Mesendoderm (in vitro differentiated cells): ENCODE measurements at regions not wholly inside any gene's neighbourhood (a gene's known extent, or its start where the extent isn't known, plus 50 kb on each side); places are given as distances from the start of the nearest gene placed in this dataset.
A peak's percentile ranks its signal among the peaks of the same experiment; 100 is the strongest.

ENCODE experiments used
- DNase-seq: peaks from one replicate; pipeline ENCODE4 v3.0.0; 2013
- H2AK5ac ChIP-seq: 2 replicates; pipeline ENCODE4 v1.6.1; 2013; ENCODE audit warnings: low read length, inconsistent platforms
- H2BK120ac ChIP-seq: 2 replicates; pipeline ENCODE4 v1.6.1; 2013; ENCODE audit warnings: low read depth, mild to moderate bottlenecking, low read length, moderate library complexity, mixed read lengths
- H2BK15ac ChIP-seq: replicated peaks from 2 replicates; pipeline ENCODE4 v1.6.1; 2013; ENCODE audit warnings: low read depth, mild to moderate bottlenecking, moderate library complexity
- H2BK5ac ChIP-seq: 2 replicates; pipeline ENCODE4 v1.6.1; 2013; ENCODE audit warnings: low read length, inconsistent platforms
- H3K18ac ChIP-seq: 2 replicates; pipeline ENCODE4 v1.6.1; 2013; ENCODE audit warnings: mild to moderate bottlenecking, low read length, mixed read lengths
- H3K23ac ChIP-seq: one replicate; pipeline ENCODE4 v1.6.1; 2013; ENCODE audit warnings: low read length
- H3K27ac ChIP-seq: 2 replicates; pipeline ENCODE4 v1.5.1; 2013; ENCODE audit warnings: low read depth, mild to moderate bottlenecking, inconsistent platforms, low read length, moderate library complexity
- H3K27me3 ChIP-seq: 2 replicates; pipeline ENCODE4 v1.6.1; 2013; ENCODE audit warnings: low read length, control low read depth, mild to moderate bottlenecking, inconsistent platforms; ENCODE audit not compliant: insufficient read depth, poor library complexity
- H3K36me3 ChIP-seq: 2 replicates; pipeline ENCODE4 v1.6.1; 2013; ENCODE audit warnings: low read length, inconsistent platforms; ENCODE audit not compliant: control insufficient read depth, insufficient read depth
- H3K4ac ChIP-seq: one replicate; pipeline ENCODE4 v1.6.1; 2013; ENCODE audit warnings: low read depth, mild to moderate bottlenecking, low read length, moderate library complexity
- H3K4me1 ChIP-seq: 2 replicates; pipeline ENCODE4 v1.6.1; 2013; ENCODE audit warnings: low read depth, low read length, inconsistent platforms; ENCODE audit not compliant: control insufficient read depth
- H3K4me2 ChIP-seq: 2 replicates; pipeline ENCODE4 v1.6.1; 2013; ENCODE audit warnings: low read length
- H3K4me3 ChIP-seq: 2 replicates; pipeline ENCODE4 v1.5.1; 2013; ENCODE audit warnings: mild to moderate bottlenecking, low read length
- H3K56ac ChIP-seq: one replicate; pipeline ENCODE4 v1.6.1; 2013; ENCODE audit warnings: low read length
- H3K79me1 ChIP-seq: 2 replicates; pipeline ENCODE4 v1.6.1; 2013; ENCODE audit warnings: low read length, inconsistent platforms
- H3K79me2 ChIP-seq: 2 replicates; pipeline ENCODE4 v1.6.1; 2013; ENCODE audit warnings: mild to moderate bottlenecking, low read length; ENCODE audit not compliant: control insufficient read depth, insufficient read depth
- H3K9ac ChIP-seq: 2 replicates; pipeline ENCODE4 v1.6.1; 2013; ENCODE audit warnings: low read length, inconsistent platforms
- H4K5ac ChIP-seq: one replicate; pipeline ENCODE4 v1.6.1; 2013; ENCODE audit warnings: low read length
- H4K8ac ChIP-seq: one replicate; pipeline ENCODE4 v1.6.1; 2013; ENCODE audit warnings: low read depth, mild to moderate bottlenecking, control low read depth, low read length, moderate library complexity
- WGBS: extraction: QIAGEN DNeasy Blood & Tissue Kit; methylation state at CpG from one replicate; pipeline ENCODE4 v1.1.7; 2013; ENCODE audit warnings: low lambda C conversion rate, missing lambda C conversion rate; ENCODE audit not compliant: insufficient coverage; ENCODE audit errors: extremely low coverage; 5-methylcytosine and 5-hydroxymethylcytosine counted together

DNA sequence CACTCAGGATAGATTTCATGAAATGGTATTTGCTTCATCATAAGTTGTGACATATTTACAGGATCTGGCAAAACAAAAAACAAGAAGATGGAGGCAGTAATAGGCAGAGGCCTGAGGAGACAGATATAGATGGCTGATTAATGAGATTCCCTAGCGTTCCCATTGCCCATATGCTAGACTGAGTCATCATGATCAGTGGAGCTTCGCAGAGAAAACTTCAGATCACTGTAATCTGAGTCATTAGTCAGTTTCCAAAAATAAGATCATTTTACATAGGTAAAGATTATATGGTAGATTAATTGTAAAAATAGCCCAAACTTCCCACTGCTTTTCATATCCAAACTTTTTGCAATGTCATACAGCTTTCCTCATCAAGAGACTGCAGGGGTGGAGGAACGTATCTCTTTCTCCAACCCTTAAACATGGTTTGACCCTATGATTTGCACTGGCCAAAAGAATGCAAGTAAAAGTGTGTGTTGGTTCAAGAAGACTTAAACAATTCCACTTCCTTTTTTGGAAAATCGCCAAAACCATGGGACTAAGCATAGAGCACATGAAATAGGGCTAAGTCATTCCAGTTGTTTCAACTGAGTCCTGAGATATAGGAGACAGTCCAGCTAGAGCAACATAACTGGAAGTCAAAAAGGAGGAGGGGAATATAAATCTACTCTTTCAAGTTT lies 626.0 kb downstream of the RNF144B start:
- Histone ChIP-seq H3K56ac (no peak overlapping the region), H2BK5ac (no peak overlapping the region), H2AK5ac (no peak overlapping the region), H3K36me3 (no peaks in the 10 kb centered on the region), H3K18ac (no peak overlapping the region), H3K4ac (no peak overlapping the region), H3K27ac (no peak overlapping the region), H2BK15ac (no peak overlapping the region), H3K9ac (no peak overlapping the region), H3K4me3 (no peak overlapping the region), H3K23ac (no peak overlapping the region), H4K8ac (no peak overlapping the region), H4K5ac (no peak overlapping the region), H3K4me1 (no peaks in the 10 kb centered on the region), H2BK120ac (no peak overlapping the region), H3K79me1 (no peaks in the 10 kb centered on the region), H3K27me3 (no peaks in the 10 kb centered on the region), H3K79me2 (no peaks in the 10 kb centered on the region), H3K4me2 (no peak overlapping the region)
- no peak for DNase-seq
- WGBS = no CpG with 5 or more reads among the region's 4 CpGs

DNA sequence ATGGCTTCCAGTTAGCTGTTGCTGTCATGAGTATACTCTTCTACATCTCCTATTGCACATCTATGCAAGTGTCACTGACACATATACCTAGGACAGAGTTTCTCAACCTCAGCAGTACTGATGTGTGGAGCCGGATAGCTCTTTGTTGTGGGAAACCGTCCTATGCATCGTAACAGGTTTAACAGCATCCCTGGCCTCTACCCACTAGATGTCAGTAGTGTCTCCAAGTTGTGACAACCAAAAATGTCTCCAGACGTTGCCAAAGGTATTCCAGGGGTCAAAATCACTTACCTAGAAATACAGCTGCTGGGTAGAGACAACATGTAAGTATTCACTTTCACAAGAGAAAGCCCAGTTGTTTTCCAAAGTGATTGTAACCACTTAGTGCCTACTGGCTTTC lies 637.6 kb downstream of the RNF144B start:
- no CpG with 5 or more reads among the region's 4 CpGs for WGBS
- Histone ChIP-seq H3K4me3 (no peak overlapping the region), H4K8ac (no peak overlapping the region), H4K5ac (no peak overlapping the region), H3K4me1 (no peaks in the 10 kb centered on the region), H2BK120ac (no peak overlapping the region), H2AK5ac (no peak overlapping the region), H3K18ac (no peak overlapping the region), H3K27ac (no peak overlapping the region), H3K27me3 (no peaks in the 10 kb centered on the region), H3K4me2 (no peak overlapping the region), H2BK5ac (no peak overlapping the region), H2BK15ac (no peak overlapping the region), H3K79me1 (no peaks in the 10 kb centered on the region), H3K79me2 (no peaks in the 10 kb centered on the region), H3K4ac (no peak overlapping the region), H3K23ac (no peak overlapping the region), H3K56ac (no peak overlapping the region), H3K9ac (no peak overlapping the region), H3K36me3 (no peaks in the 10 kb centered on the region)
- peak; percentile 83 for DNase-seq

DNA sequence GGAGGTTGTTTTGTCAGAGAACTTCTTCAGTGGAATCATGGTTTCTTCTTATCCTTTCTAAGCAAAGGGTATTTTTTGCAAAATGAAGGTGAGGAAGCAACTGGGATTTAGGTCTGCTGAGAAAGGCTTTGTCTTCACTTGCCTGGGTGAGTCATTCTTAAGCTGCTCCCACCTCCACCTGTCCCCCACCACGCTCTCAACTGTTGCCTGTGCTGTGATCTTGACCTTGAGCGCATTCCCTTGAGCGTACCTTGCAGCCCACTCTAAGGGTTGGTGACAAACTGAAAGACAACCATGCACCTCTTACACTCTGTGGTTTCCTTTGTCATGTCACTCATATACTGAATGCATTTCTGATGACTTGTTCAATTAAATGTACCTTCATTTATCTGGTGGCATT lies 641.1 kb downstream of the RNF144B start:
- Histone ChIP-seq H3K23ac (no peak overlapping the region), H3K18ac (no peak overlapping the region), H4K5ac (no peak overlapping the region), H2AK5ac (no peak overlapping the region), H2BK5ac (no peak overlapping the region), H3K79me1 (no peaks in the 10 kb centered on the region), H3K56ac (no peak overlapping the region), H3K4me3 (no peak overlapping the region), H3K4me1 (no peaks in the 10 kb centered on the region), H4K8ac (no peak overlapping the region), H3K79me2 (no peaks in the 10 kb centered on the region), H2BK15ac (no peak overlapping the region), H3K36me3 (no peaks in the 10 kb centered on the region), H3K4ac (no peak overlapping the region), H3K27me3 (no peaks in the 10 kb centered on the region), H3K27ac (no peak overlapping the region), H3K9ac (no peak overlapping the region), H3K4me2 (no peak overlapping the region), H2BK120ac (no peak overlapping the region)
- WGBS = no CpG with 5 or more reads among the region's 3 CpGs
- peak; percentile 8 for DNase-seq

DNA sequence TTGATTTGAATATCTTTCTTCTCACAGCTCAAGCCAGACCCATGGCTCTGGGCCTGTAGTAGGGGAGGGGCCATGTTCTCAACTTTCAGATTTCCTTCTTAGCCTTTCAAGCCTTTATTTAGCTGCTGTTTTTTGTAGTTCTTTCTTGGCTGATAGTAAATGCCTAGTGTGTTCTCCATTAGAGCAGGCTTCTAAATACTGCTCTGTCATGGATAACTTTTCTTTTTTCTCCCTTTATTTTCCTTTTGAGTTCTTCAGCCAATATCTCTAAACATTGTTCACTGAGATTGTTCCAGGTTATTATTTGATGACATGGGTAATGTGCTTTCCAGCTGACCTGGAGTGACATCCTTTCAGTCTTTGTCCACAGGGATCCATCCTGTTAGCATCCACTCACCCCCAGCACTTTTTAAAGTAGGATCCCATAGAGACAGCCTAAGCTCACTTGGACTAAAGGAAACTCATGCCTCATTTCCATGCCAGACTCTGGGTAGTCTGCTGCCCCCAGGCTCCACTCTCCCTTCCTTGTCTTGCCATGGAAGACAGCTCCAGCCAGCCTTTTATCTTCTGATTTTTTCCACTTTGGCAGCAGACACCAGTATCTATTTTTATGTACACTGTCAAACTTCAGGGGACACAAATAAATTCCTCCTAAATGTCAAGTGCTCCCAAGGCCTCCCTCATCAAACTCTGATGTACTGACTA lies 645.6 kb downstream of the RNF144B start:
- H3K79me1 ChIP-seq = no peaks in the 10 kb centered on the region
- no peaks in the 10 kb centered on the region for H3K36me3 ChIP-seq
- no peaks in the 10 kb centered on the region for H3K4me1 ChIP-seq
- no peak overlapping the region for H3K9ac ChIP-seq
- no peak overlapping the region for H3K27ac ChIP-seq
- H2BK5ac ChIP-seq = no peak overlapping the region
- no peak overlapping the region for H2BK120ac ChIP-seq
- no peak overlapping the region for H3K23ac ChIP-seq
- H3K4ac ChIP-seq = no peak overlapping the region
- H2AK5ac ChIP-seq = no peak overlapping the region
- no peak overlapping the region for H4K5ac ChIP-seq
- H3K79me2 ChIP-seq = no peaks in the 10 kb centered on the region
- H3K56ac ChIP-seq = no peak overlapping the region
- H4K8ac ChIP-seq = no peak overlapping the region
- no peak overlapping the region for H3K4me2 ChIP-seq
- H3K4me3 ChIP-seq = no peak overlapping the region
- H2BK15ac ChIP-seq = peak overlapping the region; percentile 12
- H3K27me3 ChIP-seq = no peaks in the 10 kb centered on the region
- H3K18ac ChIP-seq = no peak overlapping the region
- no peak for DNase-seq

DNA sequence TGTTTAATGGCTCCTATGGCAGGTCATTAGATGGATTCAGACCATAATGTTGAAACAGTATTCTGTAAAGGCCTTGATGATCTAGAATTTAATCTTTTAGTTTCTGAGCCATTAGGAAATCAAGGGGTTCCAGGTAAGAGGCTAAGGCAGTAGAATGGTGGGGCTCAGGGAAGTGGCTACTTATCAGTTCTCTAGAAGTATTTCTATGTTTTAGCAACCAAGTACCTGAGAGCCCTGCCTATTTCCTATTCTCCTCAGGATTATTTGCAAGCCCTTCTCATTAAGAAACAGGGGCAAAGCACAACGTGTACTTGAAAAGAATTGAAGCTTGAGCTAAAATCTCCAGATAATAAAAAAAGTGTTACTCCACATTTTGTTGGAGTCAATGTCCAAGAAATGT lies 646.5 kb downstream of the RNF144B start:
- Histone ChIP-seq H4K8ac (no peak overlapping the region), H2BK5ac (no peak overlapping the region), H3K18ac (no peak overlapping the region), H3K56ac (no peak overlapping the region), H3K4me1 (no peaks in the 10 kb centered on the region), H3K27me3 (no peaks in the 10 kb centered on the region), H3K4me2 (no peak overlapping the region), H3K36me3 (no peaks in the 10 kb centered on the region), H3K79me2 (no peaks in the 10 kb centered on the region), H3K79me1 (no peaks in the 10 kb centered on the region), H3K23ac (no peak overlapping the region), H3K27ac (no peak overlapping the region), H2BK15ac (no peak overlapping the region), H4K5ac (no peak overlapping the region), H2BK120ac (no peak overlapping the region), H3K9ac (no peak overlapping the region), H2AK5ac (no peak overlapping the region), H3K4me3 (no peak overlapping the region), H3K4ac (no peak overlapping the region)
- no peak for DNase-seq
- WGBS = no CpG with 5 or more reads among the region's 1 CpG

DNA sequence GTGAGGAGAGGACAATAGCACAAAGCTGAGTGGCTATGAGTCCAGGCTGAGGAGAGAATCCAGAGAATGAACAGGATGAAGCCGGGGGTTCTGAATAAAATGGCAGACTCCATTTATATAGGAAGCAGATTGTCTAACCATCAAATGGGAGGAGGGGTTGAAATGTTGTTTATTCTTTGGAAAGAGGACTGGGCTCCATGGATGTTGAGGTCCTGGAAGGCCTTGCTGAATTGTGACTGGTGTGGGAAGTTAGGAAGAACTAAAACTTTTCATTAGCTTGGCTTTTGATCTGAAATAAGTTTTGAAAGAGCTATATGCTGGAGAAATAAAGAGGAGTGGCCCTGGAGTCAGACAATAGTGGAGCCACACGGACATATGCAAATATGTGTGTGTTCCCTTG lies 647.8 kb downstream of the RNF144B start:
- Histone ChIP-seq H3K4ac (no peak overlapping the region), H3K56ac (no peak overlapping the region), H3K4me2 (no peak overlapping the region), H3K9ac (no peak overlapping the region), H3K27ac (no peak overlapping the region), H2BK120ac (no peak overlapping the region), H2AK5ac (no peak overlapping the region), H4K5ac (no peak overlapping the region), H3K4me3 (no peak overlapping the region), H3K79me2 (no peaks in the 10 kb centered on the region), H3K18ac (no peak overlapping the region), H4K8ac (no peak overlapping the region), H3K23ac (no peak overlapping the region), H2BK15ac (no peak overlapping the region), H3K27me3 (no peaks in the 10 kb centered on the region), H3K36me3 (no peaks in the 10 kb centered on the region), H3K4me1 (no peaks in the 10 kb centered on the region), H3K79me1 (no peaks in the 10 kb centered on the region), H2BK5ac (no peak overlapping the region)
- DNase-seq = no peak
- WGBS = no CpG with 5 or more reads among the region's 2 CpGs
